K562 (cell line): ENCODE measurements at regions not wholly inside any gene's neighbourhood (a gene's known extent, or its start where the extent isn't known, plus 50 kb on each side); places are given as distances from the start of the nearest gene placed in this dataset.

Experiments
- ATAC-seq: fragments of 200-7000 bp; cut with Tn5 transposase; 3 replicates; pipeline ENCODE4 v1.9.1; 2020; ENCODE audit warnings: moderate library complexity
- BruUV-seq: library from RNA; stranded (reverse); fragments of 400-500 nt; replicated peaks from 2 replicates; lab custom pipeline; 2021; lab: Mats Ljungman, UMichigan
- CTCF ChIA-PET: fragments of 300-600 bp; formaldehyde crosslinking; extraction: SDS; loops from one replicate; lab custom pipeline; 2021; ENCODE audit warnings: low intra/inter-chr PET ratio; lab: Yijun Ruan, JAX
- POLR2A ChIA-PET: fragments of 300-600, 350-650 bp; sonication (Branson Sonifier 250); formaldehyde crosslinking; extraction: SDS; loops from one replicate; lab custom pipeline; 2021; ENCODE audit warnings: antibody characterized with exemption, inconsistent platforms; lab: Yijun Ruan, JAX
- DNase-seq, 4 experiments: peaks; one replicate each; pipeline versions ENCODE4 v3.0.0 to v3.0.0-alpha.2; 2011 to 2018; ENCODE audit warnings: low spot score in 3 of 4, mixed read lengths in 3 of 4; ENCODE audit errors: extremely low read depth in 1 of 4
- FAIRE-seq: peaks from 2 replicates; lab custom pipeline; 2011; peaks lifted over from hg19 to GRCh38; lab: Jason Lieb, UNC
- H2AFZ ChIP-seq: 2 replicates; pipeline ENCODE4 v1.6.0; 2011; ENCODE audit warnings: low read depth, low read length, control low read depth, inconsistent platforms
- H3K27ac ChIP-seq: fragments of 200-600 bp; 3 replicates; pipeline ENCODE4 v1.8.0; 2011; ENCODE audit warnings: low read depth, mild to moderate bottlenecking, control low read depth, inconsistent platforms, low read length, moderate library complexity, mixed read lengths; ENCODE audit errors: extremely low read depth
- H3K27me3 ChIP-seq, 2 experiments: fragments of 300-600 bp in 1 of 2; 2 replicates in 1 of 2; 3 replicates in 1 of 2; pipeline versions ENCODE4 v1.6.0 to v1.8.0; 2011; ENCODE audit warnings: inconsistent platforms in 2 of 2, low read length in 2 of 2, mild to moderate bottlenecking in 1 of 2, mixed read lengths in 1 of 2, moderate library complexity in 1 of 2; ENCODE audit not compliant: control insufficient read depth in 2 of 2, insufficient read depth in 2 of 2
- H3K36me3 ChIP-seq: fragments of 300-600 bp; 3 replicates; pipeline ENCODE4 v1.8.0; 2011; ENCODE audit warnings: mild to moderate bottlenecking, low read length, inconsistent platforms; ENCODE audit not compliant: control insufficient read depth, insufficient read depth
- H3K4me1 ChIP-seq, 2 experiments: fragments of 200-600 bp in 1 of 2; replicated peaks in 1 of 2; 2 replicates in 1 of 2; 3 replicates in 1 of 2; pipeline versions ENCODE4 v1.5.1 to v1.8.0; 2011; ENCODE audit warnings: inconsistent platforms in 2 of 2, low read length in 2 of 2, mild to moderate bottlenecking in 1 of 2, mixed read lengths in 1 of 2, moderate library complexity in 1 of 2; ENCODE audit not compliant: control insufficient read depth in 2 of 2, insufficient read depth in 2 of 2
- H3K4me2 ChIP-seq: 2 replicates; pipeline ENCODE4 v1.6.1; 2011; ENCODE audit warnings: low read length, control low read depth, inconsistent platforms, mixed read lengths; ENCODE audit not compliant: insufficient read depth
- H3K4me3 ChIP-seq: fragments of 200-600 bp; sonication (generic), shearing (Covaris generic); 2 replicates; pipeline ENCODE4 v1.5.1; 2016; ENCODE audit warnings: control low read depth, inconsistent platforms
- H3K79me2 ChIP-seq: fragments of 200-600 bp; 3 replicates; pipeline ENCODE4 v1.8.0; 2011; ENCODE audit warnings: low read length, inconsistent platforms; ENCODE audit not compliant: control insufficient read depth, insufficient read depth
- H3K9ac ChIP-seq, 2 experiments: 2 replicates each; pipeline versions ENCODE4 v1.6.0 to v1.6.1; 2011; ENCODE audit warnings: low read depth in 2 of 2, low read length in 2 of 2, control low read depth in 1 of 2, inconsistent platforms in 1 of 2, mild to moderate bottlenecking in 1 of 2, mixed read lengths in 1 of 2; ENCODE audit not compliant: insufficient read depth in 1 of 2
- H3K9me1 ChIP-seq: one replicate; pipeline ENCODE4 v1.6.0; 2011; ENCODE audit warnings: inconsistent platforms, mild to moderate bottlenecking, low read length, moderate library complexity; ENCODE audit not compliant: control insufficient read depth, insufficient read depth
- H3K9me3 ChIP-seq: replicated peaks from 2 replicates; pipeline ENCODE4 v1.5.1; 2011; ENCODE audit warnings: low read depth, low read length, inconsistent platforms; ENCODE audit not compliant: control insufficient read depth, insufficient read depth
- H4K20me1 ChIP-seq: replicated peaks from 2 replicates; pipeline ENCODE4 v1.6.1; 2011; ENCODE audit warnings: low read length, inconsistent platforms, mixed read lengths; ENCODE audit not compliant: control insufficient read depth, insufficient read depth
- CEBPB ChIP-seq: fragments of 450-650 bp; IDR thresholded peaks from 2 replicates; pipeline ENCODE4 v1.6.1; 2016; ENCODE audit warnings: missing genetic modification characterization, missing compliant biosample characterization
- CHAMP1 ChIP-seq: fragments of 450-650 bp; IDR thresholded peaks from 2 replicates; pipeline ENCODE4 v1.6.1; 2016; ENCODE audit warnings: mild to moderate bottlenecking
- E2F6 ChIP-seq, 2 experiments: IDR thresholded peaks; 2 replicates each; pipeline ENCODE4 v1.6.1; 2011; ENCODE audit warnings: borderline replicate concordance in 1 of 2, control low read depth in 1 of 2, low read depth in 1 of 2, low read length in 1 of 2, mild to moderate bottlenecking in 1 of 2, mixed read lengths in 1 of 2, moderate library complexity in 1 of 2; ENCODE audit not compliant: insufficient read depth in 1 of 2, insufficient read length in 1 of 2, poor library complexity in 1 of 2, severe bottlenecking in 1 of 2; ENCODE audit errors: extremely low read depth in 1 of 2
- FOXA1 ChIP-seq: fragments of 450-650 bp; IDR thresholded peaks from 2 replicates; pipeline ENCODE4 v1.6.1; 2016; ENCODE audit warnings: mild to moderate bottlenecking, borderline replicate concordance
- FOXK1 ChIP-seq: sonication (generic); formaldehyde crosslinking; IDR thresholded peaks from 2 replicates; pipeline ENCODE4 v1.8.0; 2022; ENCODE audit warnings: missing genetic modification reagents, mild to moderate bottlenecking, borderline replicate concordance
- GABPB1 ChIP-seq: sonication (generic); formaldehyde crosslinking; IDR thresholded peaks from 2 replicates; pipeline ENCODE4 v1.8.0; 2022; ENCODE audit warnings: mild to moderate bottlenecking, missing genetic modification reagents
- GTF2A2 ChIP-seq: IDR thresholded peaks from 2 replicates; pipeline ENCODE4 v1.6.1; 2016; ENCODE audit warnings: mild to moderate bottlenecking, missing genetic modification characterization, missing compliant biosample characterization
- IFI16 ChIP-seq: fragments of 250-450 bp; sonication (Bioruptor Pico); IDR thresholded peaks from 2 replicates; pipeline ENCODE4 v2.1.2; 2022; ENCODE audit warnings: mild to moderate bottlenecking, inconsistent platforms
- IRF9 ChIP-seq: fragments of 450-650 bp; IDR thresholded peaks from 2 replicates; pipeline ENCODE4 v1.6.1; 2016; ENCODE audit warnings: missing biosample characterization, missing genetic modification characterization
- NFE2 ChIP-seq: IDR thresholded peaks from 2 replicates; pipeline ENCODE4 v1.6.1; 2014; ENCODE audit warnings: antibody characterized with exemption, low read depth
- NFIC ChIP-seq: fragments of 450-650 bp; IDR thresholded peaks from 2 replicates; pipeline ENCODE4 v1.6.1; 2017; ENCODE audit warnings: mild to moderate bottlenecking, inconsistent platforms
- POLR2AphosphoS5 ChIP-seq: IDR thresholded peaks from 2 replicates; pipeline ENCODE4 v1.6.1; 2011; ENCODE audit warnings: mild to moderate bottlenecking, low read depth, low read length, moderate library complexity; ENCODE audit not compliant: control insufficient read depth, insufficient read depth
- PREB ChIP-seq: sonication (generic); formaldehyde crosslinking; IDR thresholded peaks from 2 replicates; pipeline ENCODE4 v1.8.1; 2023; ENCODE audit warnings: mild to moderate bottlenecking, missing genetic modification reagents
- USF1 ChIP-seq: sonication (generic); formaldehyde crosslinking; IDR thresholded peaks from 2 replicates; pipeline ENCODE4 v1.9.0; 2022; ENCODE audit warnings: mild to moderate bottlenecking, missing genetic modification reagents
- ZC3H4 ChIP-seq: sonication (generic); formaldehyde crosslinking; IDR thresholded peaks from 2 replicates; pipeline ENCODE4 v1.9.0; 2021; ENCODE audit warnings: missing genetic modification reagents, borderline replicate concordance
- ZEB2 ChIP-seq: fragments of 450-650 bp; IDR thresholded peaks from 2 replicates; pipeline ENCODE4 v1.6.1; 2016
- ZNF655 ChIP-seq: fragments of 250-450 bp; sonication (Bioruptor Pico); IDR thresholded peaks from 2 replicates; pipeline ENCODE4 v1.5.0; 2021
- WGBS: fragments of 100-300 bp; shearing (Covaris generic); methylation state at CpG from one replicate; pipeline ENCODE4 v1.1.6; 2016; ENCODE audit warnings: low coverage, mixed read lengths; ENCODE audit not compliant: insufficient coverage; ENCODE audit errors: missing lambda C conversion rate; 5-methylcytosine and 5-hydroxymethylcytosine counted together
- in situ Hi-C: fragments of 300-500 bp; cut with MboI; formaldehyde crosslinking; loops from 4 replicates; pipeline ENCODE4 v1.15.0; 2018; ENCODE audit warnings: inconsistent platforms, mixed read lengths
- intact Hi-C: fragments of 100-400 bp; cut with micrococcal nuclease; formaldehyde crosslinking; loops from 2 replicates; pipeline ENCODE4 v1.14.2; 2022

- no peaks in the 10 kb centered on the region for H4K20me1 ChIP-seq
- in situ Hi-C loops, result no loop called here
- TF ChIP-seq ZNF655 (CRISPR knock-in tag) (no peak), CEBPB (no peak), FOXK1 (no peak), CHAMP1 (no peak), E2F6 (IDR thresholded peaks at IDR 0.05; ENCODE audit: borderline replicate concordance in 1 of 2, extremely low read depth in 1 of 2, insufficient read depth in 1 of 2, insufficient read length in 1 of 2, low read depth in 1 of 2, low read length in 1 of 2, poor library complexity in 1 of 2, severe bottlenecking in 1 of 2) (no peak), ZC3H4 (CRISPR knock-in tag) (no peak), GTF2A2 (tag) (no peak), ZEB2 (no peak), IFI16 (CRISPR knock-in tag) (no peak), PREB (CRISPR knock-in tag) (no peak), IRF9 (tag) (no peak), POLR2AphosphoS5 (no peak), NFIC (no peak), USF1 (CRISPR knock-in tag) (no peak), FOXA1 (no peak), NFE2 (no peak), GABPB1 (CRISPR knock-in tag) (no peak)
- TF ChIP-seq, all 486 proteins: peak for 0
- H3K79me2 ChIP-seq, result no peaks in the 10 kb centered on the region
- H3K9me1 ChIP-seq, result no peaks in the 10 kb centered on the region
- DNase-seq, result no peak
- H3K4me1 ChIP-seq, result no peaks in the 10 kb centered on the region
- ChIA-PET CTCF (no interaction called here), POLR2A (no interaction called here)
- BruUV-seq, result no TSS peak
- no peak overlapping the region for H3K27ac ChIP-seq
- H2AFZ ChIP-seq, result no peak overlapping the region
- no peaks in the 10 kb centered on the region for H3K9me3 ChIP-seq
- H3K36me3 ChIP-seq, result no peaks in the 10 kb centered on the region
- H3K27me3 ChIP-seq, result peaks cover 0 to 27% of the 10 kb centered on the region in 2 experiments; a peak in 2 of 5 replicates
- no peak overlapping the region for H3K4me2 ChIP-seq
- no peak overlapping the region for H3K4me3 ChIP-seq
- ATAC-seq, result no peak
- intact Hi-C loops, result no loop called here
- no peak overlapping the region for H3K9ac ChIP-seq
- no peak for FAIRE-seq
- WGBS, result 20% methylated on average over 2 of the region's 8 CpGs
These were observed 205.8 kb upstream of the RTL1 start for GRCh38 chr14:101109347-101109638.
